Mesothelial cell of epicardium (in vitro differentiated cells): ENCODE measurements at regions not wholly inside any gene's neighbourhood (a gene's known extent, or its start where the extent isn't known, plus 50 kb on each side); places are given as distances from the start of the nearest gene placed in this dataset.
A peak's percentile ranks its signal among the peaks of the same experiment; 100 is the strongest.

Source experiments
- DNase-seq, 2 experiments: peaks; one replicate each; pipeline ENCODE4 v3.0.0; 2021; ENCODE audit warnings: low spot score in 2 of 2; ENCODE audit not compliant: unreplicated experiment in 2 of 2
- H3K27ac Mint-ChIP-seq: 2 replicates; pipeline ENCODE4 v1.8.0; 2021; ENCODE audit warnings: mixed read lengths
- H3K27me3 Mint-ChIP-seq: 2 replicates; pipeline ENCODE4 v1.8.0; 2021; ENCODE audit warnings: low read depth, mixed read lengths
- H3K36me3 Mint-ChIP-seq: 2 replicates; pipeline ENCODE4 v1.8.0; 2021; ENCODE audit warnings: mixed read lengths
- H3K4me1 Mint-ChIP-seq: 2 replicates; pipeline ENCODE4 v1.8.0; 2021; ENCODE audit warnings: mixed read lengths
- H3K4me3 Mint-ChIP-seq: 2 replicates; pipeline ENCODE4 v1.8.0; 2021; ENCODE audit warnings: mild to moderate bottlenecking, moderate library complexity, mixed read lengths
- H3K9me3 Mint-ChIP-seq: 2 replicates; pipeline ENCODE4 v1.8.0; 2021; ENCODE audit warnings: mixed read lengths
- CTCF ChIP-seq: fragments of 200-600 bp; sonication (generic); IDR thresholded peaks from one replicate; pipeline ENCODE4 v1.5.0; 2021; ENCODE audit warnings: antibody characterized with exemption; ENCODE audit not compliant: unreplicated experiment

- no peak for TF ChIP-seq CTCF
- peaks cover 6% of the 10 kb centered on the region for H3K36me3 Mint-ChIP-seq
- H3K4me3 Mint-ChIP-seq, result no peak overlapping the region
- peak in 1 of 2 experiments; percentile 33 for DNase-seq
- H3K27ac Mint-ChIP-seq, result no peak overlapping the region
- no peaks in the 10 kb centered on the region for H3K27me3 Mint-ChIP-seq
- H3K9me3 Mint-ChIP-seq, result peaks cover 14% of the 10 kb centered on the region
- peaks cover 10% of the 10 kb centered on the region for H3K4me1 Mint-ChIP-seq
These were observed 113.0 kb upstream of the IER5L start for GRCh38 chr9:129291041-129291501.

- DNase-seq, result peak in 1 of 2 experiments; percentile 14
- no peaks in the 10 kb centered on the region for H3K27me3 Mint-ChIP-seq
- H3K27ac Mint-ChIP-seq, result no peak overlapping the region
- H3K4me1 Mint-ChIP-seq, result peaks cover 10% of the 10 kb centered on the region
- no peak overlapping the region for H3K4me3 Mint-ChIP-seq
- peaks cover 4% of the 10 kb centered on the region for H3K36me3 Mint-ChIP-seq
- peaks cover 12% of the 10 kb centered on the region for H3K9me3 Mint-ChIP-seq
- no peak for TF ChIP-seq CTCF
These were observed 112.5 kb upstream of the IER5L start for GRCh38 chr9:129290606-129291005.

- peaks cover 10% of the 10 kb centered on the region for H3K4me1 Mint-ChIP-seq
- H3K36me3 Mint-ChIP-seq, result peaks cover 4% of the 10 kb centered on the region
- no peak for DNase-seq
- H3K27me3 Mint-ChIP-seq, result no peaks in the 10 kb centered on the region
- no peak overlapping the region for H3K4me3 Mint-ChIP-seq
- H3K9me3 Mint-ChIP-seq, result peaks cover 5% of the 10 kb centered on the region
- TF ChIP-seq CTCF, result no peak
- H3K27ac Mint-ChIP-seq, result no peak overlapping the region
These were observed 111.8 kb upstream of the IER5L start for GRCh38 chr9:129289883-129290282.

- no peak for TF ChIP-seq CTCF
- Mint-ChIP-seq H3K4me1 (peaks cover 10% of the 10 kb centered on the region), H3K27ac (peak overlapping the region; percentile 62), H3K27me3 (no peaks in the 10 kb centered on the region), H3K36me3 (no peaks in the 10 kb centered on the region), H3K4me3 (no peak overlapping the region), H3K9me3 (no peaks in the 10 kb centered on the region)
- DNase-seq, result peak in 1 of 2 experiments; percentile 29
These were observed 111.2 kb upstream of the IER5L start for GRCh38 chr9:129289131-129289731.

- Mint-ChIP-seq H3K36me3 (no peaks in the 10 kb centered on the region), H3K27ac (peak overlapping the region; percentile 50), H3K27me3 (no peaks in the 10 kb centered on the region), H3K4me1 (peaks cover 12% of the 10 kb centered on the region), H3K9me3 (no peaks in the 10 kb centered on the region), H3K4me3 (no peak overlapping the region)
- DNase-seq, result peak in 1 of 2 experiments; percentile 37
- no peak for TF ChIP-seq CTCF
These were observed 109.7 kb upstream of the IER5L start for GRCh38 chr9:129287619-129288305.
